CD14-positive monocyte (primary cell): ENCODE measurements at regions not wholly inside any gene's neighbourhood (a gene's known extent, or its start where the extent isn't known, plus 50 kb on each side); places are given as distances from the start of the nearest gene placed in this dataset.

ENCODE experiments used
- DNase-seq, 3 donors: peaks; one replicate each; pipeline ENCODE4 v3.0.0-alpha.2; 2011 to 2022
- H2AFZ ChIP-seq: 2 replicates; pipeline ENCODE4 v1.6.0; 2012; ENCODE audit warnings: mild to moderate bottlenecking, low read depth, low read length, inconsistent platforms; ENCODE audit not compliant: insufficient read depth, poor library complexity, severe bottlenecking
- H3K27ac ChIP-seq, 2 donors: 1 replicate in 1 of 2; 2 replicates in 1 of 2; pipeline ENCODE4 v1.5.1; 2012 to 2013; ENCODE audit warnings: low read length in 2 of 2, control low read depth in 1 of 2, inconsistent platforms in 1 of 2, low read depth in 1 of 2, mild to moderate bottlenecking in 1 of 2
- H3K27me3 ChIP-seq, 2 donors: one replicate each; pipeline versions ENCODE4 v1.6.0 to v1.6.1; 2011 to 2013; ENCODE audit warnings: low read length in 2 of 2; ENCODE audit not compliant: control insufficient read depth in 2 of 2, insufficient read depth in 2 of 2
- H3K36me3 ChIP-seq, 2 donors: replicated peaks in 1 of 2; 1 replicate in 1 of 2; 2 replicates in 1 of 2; pipeline versions ENCODE4 v1.5.1 to v1.6.1; 2012 to 2013; ENCODE audit warnings: low read length in 2 of 2, control low read depth in 1 of 2, inconsistent platforms in 1 of 2, mild to moderate bottlenecking in 1 of 2; ENCODE audit not compliant: insufficient read depth in 2 of 2, control insufficient read depth in 1 of 2
- H3K4me1 ChIP-seq, 2 donors: 1 replicate in 1 of 2; 2 replicates in 1 of 2; pipeline versions ENCODE4 v1.5.1 to v1.6.1; 2012 to 2013; ENCODE audit warnings: low read length in 2 of 2, control low read depth in 1 of 2, inconsistent platforms in 1 of 2, mild to moderate bottlenecking in 1 of 2, moderate library complexity in 1 of 2; ENCODE audit not compliant: insufficient read depth in 2 of 2, control insufficient read depth in 1 of 2
- H3K4me2 ChIP-seq: replicated peaks from 2 replicates; pipeline ENCODE3; 2012; ENCODE audit warnings: low read length, moderate library complexity, mild to moderate bottlenecking; ENCODE audit not compliant: poor library complexity, severe bottlenecking; ENCODE audit errors: extremely low read depth
- H3K4me3 ChIP-seq, 3 experiments: fragments of 200-600 bp in 1 of 3; sonication (generic) in 1 of 3; replicated peaks in 1 of 3; 1 replicate in 2 of 3; 2 replicates in 1 of 3; pipeline ENCODE4 v1.5.1; 2011 to 2013; ENCODE audit warnings: low read length in 3 of 3, mild to moderate bottlenecking in 3 of 3, control low read depth in 2 of 3, low read depth in 2 of 3, inconsistent platforms in 1 of 3, moderate library complexity in 1 of 3
- H3K79me2 ChIP-seq: 2 replicates; pipeline ENCODE4 v1.6.0; 2012; ENCODE audit warnings: mild to moderate bottlenecking, control low read depth, inconsistent platforms, low read length, moderate library complexity; ENCODE audit not compliant: insufficient read depth
- H3K9ac ChIP-seq: 2 replicates; pipeline ENCODE4 v1.6.0; 2017; ENCODE audit warnings: low read length, mild to moderate bottlenecking; ENCODE audit not compliant: insufficient read depth, poor library complexity, severe bottlenecking
- H3K9me3 ChIP-seq, 2 donors: replicated peaks in 1 of 2; 1 replicate in 1 of 2; 2 replicates in 1 of 2; pipeline versions ENCODE4 v1.5.1 to v1.6.1; 2012 to 2013; ENCODE audit warnings: low read length in 2 of 2, control low read depth in 1 of 2; ENCODE audit not compliant: control insufficient read depth in 1 of 2, insufficient read depth in 1 of 2
- H4K20me1 ChIP-seq: 2 replicates; pipeline ENCODE4 v1.6.0; 2012; ENCODE audit warnings: mild to moderate bottlenecking, low read length, control low read depth, moderate library complexity; ENCODE audit not compliant: insufficient read depth
- H3K27ac Mint-ChIP-seq, 7 donors: one replicate each; pipeline ENCODE4 v1.8.0; 2020; ENCODE audit warnings: mild to moderate bottlenecking in 7 of 7, mixed read lengths in 7 of 7, moderate library complexity in 6 of 7, inconsistent platforms in 2 of 7
- H3K27me3 Mint-ChIP-seq, 3 donors: one replicate each; pipeline ENCODE4 v1.8.0; 2021 to 2022; ENCODE audit warnings: low read depth in 3 of 3, mild to moderate bottlenecking in 3 of 3, mixed read lengths in 3 of 3, moderate library complexity in 3 of 3, inconsistent platforms in 1 of 3
- H3K36me3 Mint-ChIP-seq, 2 donors: one replicate each; pipeline ENCODE4 v1.8.0; 2020; ENCODE audit warnings: mixed read lengths in 2 of 2, inconsistent platforms in 1 of 2, mild to moderate bottlenecking in 1 of 2
- H3K4me1 Mint-ChIP-seq: one replicate; pipeline ENCODE4 v1.8.0; 2020; ENCODE audit warnings: mild to moderate bottlenecking, mixed read lengths
- H3K4me3 Mint-ChIP-seq, 2 donors: one replicate each; pipeline ENCODE4 v1.8.0; 2020; ENCODE audit warnings: mild to moderate bottlenecking in 2 of 2, mixed read lengths in 2 of 2, moderate library complexity in 1 of 2
- H3K9me3 Mint-ChIP-seq, 7 donors: one replicate each; pipeline ENCODE4 v1.8.0; 2020 to 2022; ENCODE audit warnings: mixed read lengths in 7 of 7, mild to moderate bottlenecking in 6 of 7, moderate library complexity in 6 of 7, inconsistent platforms in 2 of 7
- CTCF ChIP-seq: fragments of 200-600 bp; IDR thresholded peaks from one replicate; pipeline ENCODE4 v1.8.0; 2022; ENCODE audit warnings: antibody characterized with exemption, mild to moderate bottlenecking
- whole genome bisulfite sequencing: methylation state at CpG from one replicate; pipeline ENCODE4 v1.1.5; 2013; ENCODE audit warnings: missing lambda C conversion rate; ENCODE audit not compliant: insufficient coverage; 5-methylcytosine and 5-hydroxymethylcytosine counted together
- intact Hi-C, 2 donors: fragments of 100-400 bp; cut with micrococcal nuclease; formaldehyde crosslinking; loops; one replicate each; pipeline versions ENCODE4 v1.15.0 to v1.15.1; 2023

GRCh38 chr12:65566751-65567150, 257.5 kb upstream of the HMGA2 start:
- Histone ChIP-seq H2AFZ (no peak overlapping the region), H3K4me3 (no peak overlapping the region), H3K27me3 (no peaks in the 10 kb centered on the region), H3K9me3 (peaks cover 0 to 4% of the 10 kb centered on the region in 2 donors), H3K4me2 (no peak overlapping the region), H3K9ac (no peak overlapping the region), H3K27ac (no peak overlapping the region), H3K4me1 (no peaks in the 10 kb centered on the region), H3K36me3 (no peaks in the 10 kb centered on the region), H4K20me1 (no peaks in the 10 kb centered on the region), H3K79me2 (no peaks in the 10 kb centered on the region)
- WGBS = no CpG with 5 or more reads among the region's 1 CpG
- Mint-ChIP-seq H3K4me3 (no peak overlapping the region), H3K27ac (no peak overlapping the region), H3K4me1 (peaks cover 3% of the 10 kb centered on the region), H3K9me3 (peaks cover 0 to 8% (median 3%) of the 10 kb centered on the region in 7 donors), H3K36me3 (no peaks in the 10 kb centered on the region), H3K27me3 (peaks cover 0 to 2% (median 1%) of the 10 kb centered on the region in 3 donors)
- intact Hi-C loops = no loop called here
- no peak for DNase-seq
- TF ChIP-seq CTCF = no peak

GRCh38 chr12:65567820-65568219, 256.5 kb upstream of the HMGA2 start:
- DNase-seq = no peak
- peaks cover 0 to 6% of the 10 kb centered on the region in 2 donors for H3K9me3 ChIP-seq
- H4K20me1 ChIP-seq = no peaks in the 10 kb centered on the region
- intact Hi-C loops = no loop called here
- no peak overlapping the region for H3K4me3 ChIP-seq
- no peak overlapping the region for H3K4me2 ChIP-seq
- Mint-ChIP-seq H3K4me1 (peaks cover 3% of the 10 kb centered on the region), H3K27me3 (peaks cover 0 to 4% (median 2%) of the 10 kb centered on the region in 3 donors), H3K36me3 (no peaks in the 10 kb centered on the region), H3K27ac (no peak overlapping the region), H3K4me3 (no peak overlapping the region), H3K9me3 (peaks cover 0 to 8% (median 4%) of the 10 kb centered on the region in 7 donors)
- 82% methylated on average over 1 of the region's 3 CpGs for WGBS
- H3K27me3 ChIP-seq = no peaks in the 10 kb centered on the region
- no peaks in the 10 kb centered on the region for H3K79me2 ChIP-seq
- no peaks in the 10 kb centered on the region for H3K36me3 ChIP-seq
- H3K9ac ChIP-seq = no peak overlapping the region
- H3K4me1 ChIP-seq = no peaks in the 10 kb centered on the region
- H2AFZ ChIP-seq = no peak overlapping the region
- H3K27ac ChIP-seq = no peak overlapping the region
- no peak for TF ChIP-seq CTCF
